Natural killer cell (primary cell): ENCODE measurements at regions not wholly inside any gene's neighbourhood (a gene's known extent, or its start where the extent isn't known, plus 50 kb on each side); places are given as distances from the start of the nearest gene placed in this dataset.

Experiments used
- ATAC-seq, 3 donors: fragments of 150-1000 bp in 2 of 3; fragments of 200-7000 bp in 1 of 3; cut with Tn5 transposase; 1 replicate in 1 of 3; 2 replicates in 2 of 3; pipeline ENCODE4 v1.10.0; 2021; ENCODE audit warnings: mild to moderate bottlenecking in 2 of 3, moderate library complexity in 2 of 3
- DNase-seq, 2 donors: peaks; one replicate each; pipeline versions ENCODE4 v3.0.0 to v3.0.0-alpha.2; 2013 to 2021; ENCODE audit warnings: mixed read lengths in 1 of 2
- H3K27ac ChIP-seq: one replicate; pipeline ENCODE4 v1.5.1; 2013; ENCODE audit warnings: mild to moderate bottlenecking, low read length
- H3K27me3 ChIP-seq: one replicate; pipeline ENCODE4 v1.6.1; 2013; ENCODE audit warnings: low read length; ENCODE audit not compliant: control insufficient read depth, insufficient read depth
- H3K36me3 ChIP-seq: one replicate; pipeline ENCODE4 v1.6.1; 2013; ENCODE audit warnings: low read length; ENCODE audit not compliant: control insufficient read depth, insufficient read depth
- H3K4me1 ChIP-seq: one replicate; pipeline ENCODE4 v1.6.1; 2013; ENCODE audit warnings: low read length; ENCODE audit not compliant: control insufficient read depth, insufficient read depth
- H3K4me3 ChIP-seq: one replicate; pipeline ENCODE4 v1.5.1; 2013; ENCODE audit warnings: low read length
- H3K9me3 ChIP-seq: one replicate; pipeline ENCODE4 v1.6.1; 2013; ENCODE audit warnings: low read length; ENCODE audit not compliant: control insufficient read depth, insufficient read depth
- H3K27ac Mint-ChIP-seq, 2 donors: one replicate each; pipeline ENCODE4 v1.8.0; 2022; ENCODE audit warnings: mild to moderate bottlenecking in 2 of 2, mixed read lengths in 2 of 2, moderate library complexity in 1 of 2
- H3K27me3 Mint-ChIP-seq, 2 donors: one replicate each; pipeline ENCODE4 v1.8.0; 2022; ENCODE audit warnings: low read depth in 2 of 2, mixed read lengths in 2 of 2
- H3K36me3 Mint-ChIP-seq: one replicate; pipeline ENCODE4 v1.8.0; 2022; ENCODE audit warnings: mixed read lengths
- H3K4me1 Mint-ChIP-seq, 2 donors: one replicate each; pipeline ENCODE4 v1.8.0; 2022; ENCODE audit warnings: mixed read lengths in 2 of 2
- H3K4me3 Mint-ChIP-seq: one replicate; pipeline ENCODE4 v1.8.0; 2022; ENCODE audit warnings: mild to moderate bottlenecking, moderate library complexity, mixed read lengths
- H3K9me3 Mint-ChIP-seq, 2 donors: one replicate each; pipeline ENCODE4 v1.8.0; 2022; ENCODE audit warnings: mixed read lengths in 2 of 2
- WGBS: methylation state at CpG from one replicate; pipeline ENCODE4 v1.1.7; 2013; ENCODE audit warnings: missing lambda C conversion rate; ENCODE audit not compliant: insufficient coverage; 5-methylcytosine and 5-hydroxymethylcytosine counted together
- intact Hi-C: fragments of 100-400 bp; cut with micrococcal nuclease; formaldehyde crosslinking; loops from one replicate; pipeline ENCODE4 v1.14.2; 2022
- TF ChIP-seq, protein P1 (sequence below): fragments of 200-600 bp; IDR thresholded peaks from one replicate; pipeline ENCODE4 v1.8.0; 2022; ENCODE audit warnings: antibody characterized with exemption

DNA sequence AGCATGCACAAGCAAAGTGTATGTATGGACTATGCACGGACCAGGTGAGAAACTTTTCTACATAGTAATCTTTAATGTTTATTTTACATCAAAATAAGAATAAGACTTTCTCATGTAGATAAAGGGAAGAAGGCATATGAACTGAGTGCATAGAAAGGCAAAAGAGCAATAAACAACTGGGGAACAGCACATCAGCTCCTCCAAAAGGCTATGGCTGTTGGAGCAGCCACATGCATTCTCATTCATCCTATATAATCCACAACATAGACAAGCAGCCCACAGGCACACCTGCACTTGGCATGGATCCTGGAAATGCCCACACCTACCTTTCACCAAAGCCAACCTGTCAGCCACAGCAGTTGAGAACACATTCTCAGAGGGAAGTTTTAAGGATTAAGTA is 586.9 kb upstream of the INTU start:
- TF ChIP-seq, protein P1, sequence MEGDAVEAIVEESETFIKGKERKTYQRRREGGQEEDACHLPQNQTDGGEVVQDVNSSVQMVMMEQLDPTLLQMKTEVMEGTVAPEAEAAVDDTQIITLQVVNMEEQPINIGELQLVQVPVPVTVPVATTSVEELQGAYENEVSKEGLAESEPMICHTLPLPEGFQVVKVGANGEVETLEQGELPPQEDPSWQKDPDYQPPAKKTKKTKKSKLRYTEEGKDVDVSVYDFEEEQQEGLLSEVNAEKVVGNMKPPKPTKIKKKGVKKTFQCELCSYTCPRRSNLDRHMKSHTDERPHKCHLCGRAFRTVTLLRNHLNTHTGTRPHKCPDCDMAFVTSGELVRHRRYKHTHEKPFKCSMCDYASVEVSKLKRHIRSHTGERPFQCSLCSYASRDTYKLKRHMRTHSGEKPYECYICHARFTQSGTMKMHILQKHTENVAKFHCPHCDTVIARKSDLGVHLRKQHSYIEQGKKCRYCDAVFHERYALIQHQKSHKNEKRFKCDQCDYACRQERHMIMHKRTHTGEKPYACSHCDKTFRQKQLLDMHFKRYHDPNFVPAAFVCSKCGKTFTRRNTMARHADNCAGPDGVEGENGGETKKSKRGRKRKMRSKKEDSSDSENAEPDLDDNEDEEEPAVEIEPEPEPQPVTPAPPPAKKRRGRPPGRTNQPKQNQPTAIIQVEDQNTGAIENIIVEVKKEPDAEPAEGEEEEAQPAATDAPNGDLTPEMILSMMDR: no peak
- H3K9me3 Mint-ChIP-seq: peaks cover 16 to 18% of the 10 kb centered on the region in 2 donors
- H3K27ac Mint-ChIP-seq: no peak overlapping the region
- Histone ChIP-seq H3K4me1 (no peaks in the 10 kb centered on the region), H3K27ac (no peak overlapping the region), H3K27me3 (no peaks in the 10 kb centered on the region), H3K36me3 (no peaks in the 10 kb centered on the region), H3K9me3 (no peaks in the 10 kb centered on the region), H3K4me3 (no peak overlapping the region)
- WGBS: no CpG with 5 or more reads among the region's 1 CpG
- no peaks in the 10 kb centered on the region for H3K36me3 Mint-ChIP-seq
- ATAC-seq: no peak
- no peak for DNase-seq
- intact Hi-C loops: no loop called here
- no peak overlapping the region for H3K4me3 Mint-ChIP-seq
- H3K27me3 Mint-ChIP-seq: no peaks in the 10 kb centered on the region
- H3K4me1 Mint-ChIP-seq: no peaks in the 10 kb centered on the region

DNA sequence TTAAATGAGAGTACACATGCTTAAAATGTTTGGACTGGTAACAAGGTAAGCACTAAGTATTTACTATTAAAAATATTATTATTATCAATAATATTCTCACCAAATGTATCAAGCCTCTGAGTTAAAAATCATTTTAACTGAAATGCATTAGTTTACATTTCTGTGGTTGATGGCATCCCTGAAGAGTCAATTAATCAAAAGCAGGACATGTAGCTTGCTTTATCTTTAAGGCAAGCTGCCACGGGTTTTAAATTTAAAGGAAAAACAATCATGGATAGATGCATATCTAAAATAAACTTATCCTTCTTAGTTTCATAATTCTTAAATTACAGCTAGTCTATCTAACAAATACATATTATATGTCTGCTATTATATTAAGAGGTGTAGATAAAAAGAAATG is 584.8 kb upstream of the INTU start:
- DNase-seq: no peak
- no peaks in the 10 kb centered on the region for H3K27me3 Mint-ChIP-seq
- TF ChIP-seq, protein P1: no peak
- H3K4me3 Mint-ChIP-seq: no peak overlapping the region
- Histone ChIP-seq H3K4me1 (no peaks in the 10 kb centered on the region), H3K4me3 (no peak overlapping the region), H3K36me3 (no peaks in the 10 kb centered on the region), H3K27ac (no peak overlapping the region), H3K9me3 (no peaks in the 10 kb centered on the region), H3K27me3 (no peaks in the 10 kb centered on the region)
- no peak overlapping the region for H3K27ac Mint-ChIP-seq
- H3K36me3 Mint-ChIP-seq: no peaks in the 10 kb centered on the region
- H3K4me1 Mint-ChIP-seq: no peaks in the 10 kb centered on the region
- no peak for ATAC-seq
- intact Hi-C loops: no loop called here
- no CpG with 5 or more reads among the region's 1 CpG for WGBS
- peaks cover 12 to 16% of the 10 kb centered on the region in 2 donors for H3K9me3 Mint-ChIP-seq

DNA sequence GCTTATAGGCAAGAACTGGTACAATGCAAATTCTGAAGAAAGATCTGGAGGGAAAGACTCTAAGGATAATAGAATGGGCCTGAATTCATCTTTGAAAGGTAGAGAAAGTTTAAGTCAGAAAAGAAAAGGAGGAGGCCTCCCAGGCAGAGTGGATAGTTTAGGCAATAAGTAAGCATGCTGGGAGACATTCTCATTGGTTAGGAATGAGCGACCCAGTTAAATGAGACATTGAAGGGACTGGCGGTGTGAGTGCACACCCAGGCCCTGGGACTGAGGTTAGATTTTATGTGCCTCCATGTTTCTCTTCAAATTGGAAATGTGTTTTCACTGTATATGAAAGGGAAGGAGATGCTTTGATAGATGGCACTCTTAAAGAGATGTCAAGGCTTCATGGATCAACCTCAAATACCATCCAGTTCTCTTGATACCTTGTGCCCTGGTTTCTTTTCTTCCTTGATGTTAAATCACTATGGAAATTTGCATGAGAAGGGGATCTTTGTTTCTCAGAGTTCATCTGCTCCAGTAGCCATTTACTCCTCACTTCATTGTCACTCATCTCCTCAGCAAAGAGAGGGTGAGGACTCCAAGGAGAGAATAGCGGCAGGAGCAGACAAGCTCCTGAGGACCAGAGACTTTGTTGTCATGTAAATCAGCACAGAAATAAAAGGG is 584.2 kb upstream of the INTU start:
- H3K4me3 ChIP-seq: no peak overlapping the region
- Mint-ChIP-seq H3K9me3 (peaks cover 15 to 16% of the 10 kb centered on the region in 2 donors), H3K4me1 (no peaks in the 10 kb centered on the region), H3K27ac (no peak overlapping the region), H3K27me3 (no peaks in the 10 kb centered on the region), H3K36me3 (no peaks in the 10 kb centered on the region), H3K4me3 (no peak overlapping the region)
- DNase-seq (no peak), ATAC-seq (no peak)
- H3K4me1 ChIP-seq: no peaks in the 10 kb centered on the region
- TF ChIP-seq, protein P1: no peak
- no peaks in the 10 kb centered on the region for H3K36me3 ChIP-seq
- 96% methylated on average over 3 of the region's 3 CpGs for WGBS
- no peaks in the 10 kb centered on the region for H3K9me3 ChIP-seq
- intact Hi-C loops: no loop called here
- no peaks in the 10 kb centered on the region for H3K27me3 ChIP-seq
- no peak overlapping the region for H3K27ac ChIP-seq

DNA sequence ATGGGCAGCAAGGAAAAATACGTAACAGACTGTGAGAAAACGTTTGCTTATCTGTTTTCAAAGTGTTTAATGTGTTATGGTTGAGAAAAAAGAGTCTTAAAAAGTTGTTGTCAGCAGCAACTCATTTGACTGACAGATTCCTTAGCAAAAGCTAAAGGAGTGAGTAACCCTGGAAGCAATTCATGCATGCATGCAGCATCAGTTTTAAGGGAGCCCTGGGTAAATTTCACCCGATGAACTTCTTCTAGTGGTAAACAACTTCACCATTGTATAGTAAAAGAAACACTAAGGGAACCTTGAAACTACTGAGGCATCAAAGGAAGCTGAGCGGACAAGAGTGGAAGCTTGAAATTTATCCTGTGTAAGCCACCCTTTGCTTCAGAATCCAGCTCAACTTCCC is 583.2 kb upstream of the INTU start:
- intact Hi-C loops: no loop called here
- no peaks in the 10 kb centered on the region for H3K27me3 ChIP-seq
- H3K9me3 ChIP-seq: no peaks in the 10 kb centered on the region
- no peaks in the 10 kb centered on the region for H3K36me3 ChIP-seq
- no peaks in the 10 kb centered on the region for H3K36me3 Mint-ChIP-seq
- no peaks in the 10 kb centered on the region for H3K4me1 Mint-ChIP-seq
- no peak for DNase-seq
- 80% methylated on average over 4 of the region's 4 CpGs for WGBS
- H3K27me3 Mint-ChIP-seq: no peaks in the 10 kb centered on the region
- no peaks in the 10 kb centered on the region for H3K4me1 ChIP-seq
- peaks cover 13 to 16% of the 10 kb centered on the region in 2 donors for H3K9me3 Mint-ChIP-seq
- no peak overlapping the region for H3K4me3 ChIP-seq
- H3K27ac ChIP-seq: no peak overlapping the region
- H3K27ac Mint-ChIP-seq: no peak overlapping the region
- no peak for ATAC-seq
- no peak overlapping the region for H3K4me3 Mint-ChIP-seq
- TF ChIP-seq, protein P1: no peak
